Neutrophil (primary cell): ENCODE measurements at regions not wholly inside any gene's neighbourhood (a gene's known extent, or its start where the extent isn't known, plus 50 kb on each side); places are given as distances from the start of the nearest gene placed in this dataset.

ENCODE experiments used
- H3K27ac ChIP-seq: fragments of 200-600 bp; sonication (generic); 2 replicates; pipeline ENCODE4 v1.5.1; 2016; ENCODE audit warnings: mild to moderate bottlenecking, moderate library complexity
- H3K27me3 ChIP-seq: fragments of 200-600 bp; sonication (generic); 2 replicates; pipeline ENCODE4 v1.6.0; 2016; ENCODE audit warnings: mild to moderate bottlenecking
- H3K36me3 ChIP-seq: fragments of 200-600 bp; sonication (generic); 2 replicates; pipeline ENCODE4 v1.5.1; 2017
- H3K4me1 ChIP-seq, 2 experiments: fragments of 200-600 bp in 1 of 2; sonication (generic) in 1 of 2; 1 replicate in 1 of 2; 2 replicates in 1 of 2; pipeline versions ENCODE4 v1.5.1 to v1.6.1; 2013 to 2016; ENCODE audit warnings: low read depth in 1 of 2, low read length in 1 of 2, mild to moderate bottlenecking in 1 of 2, moderate library complexity in 1 of 2; ENCODE audit not compliant: control insufficient read depth in 1 of 2, insufficient read depth in 1 of 2
- H3K4me3 ChIP-seq, 2 experiments: fragments of 200-600 bp in 1 of 2; sonication (generic) in 1 of 2; 1 replicate in 1 of 2; 2 replicates in 1 of 2; pipeline ENCODE4 v1.5.1; 2013 to 2016; ENCODE audit warnings: low read depth in 1 of 2, low read length in 1 of 2, mild to moderate bottlenecking in 1 of 2, moderate library complexity in 1 of 2
- H3K9me3 ChIP-seq: fragments of 200-600 bp; sonication (generic); 2 replicates; pipeline ENCODE4 v1.5.1; 2016
- TF ChIP-seq, protein P1 (sequence below): fragments of 200-600 bp; sonication (generic); IDR thresholded peaks from 2 replicates; pipeline ENCODE4 v1.5.1; 2016; ENCODE audit warnings: antibody characterized with exemption

- Histone ChIP-seq H3K36me3 (no peaks in the 10 kb centered on the region), H3K27ac (no peak overlapping the region), H3K4me1 (no peaks in the 10 kb centered on the region), H3K27me3 (no peaks in the 10 kb centered on the region), H3K9me3 (no peaks in the 10 kb centered on the region), H3K4me3 (no peak overlapping the region)
- TF ChIP-seq, protein P1, sequence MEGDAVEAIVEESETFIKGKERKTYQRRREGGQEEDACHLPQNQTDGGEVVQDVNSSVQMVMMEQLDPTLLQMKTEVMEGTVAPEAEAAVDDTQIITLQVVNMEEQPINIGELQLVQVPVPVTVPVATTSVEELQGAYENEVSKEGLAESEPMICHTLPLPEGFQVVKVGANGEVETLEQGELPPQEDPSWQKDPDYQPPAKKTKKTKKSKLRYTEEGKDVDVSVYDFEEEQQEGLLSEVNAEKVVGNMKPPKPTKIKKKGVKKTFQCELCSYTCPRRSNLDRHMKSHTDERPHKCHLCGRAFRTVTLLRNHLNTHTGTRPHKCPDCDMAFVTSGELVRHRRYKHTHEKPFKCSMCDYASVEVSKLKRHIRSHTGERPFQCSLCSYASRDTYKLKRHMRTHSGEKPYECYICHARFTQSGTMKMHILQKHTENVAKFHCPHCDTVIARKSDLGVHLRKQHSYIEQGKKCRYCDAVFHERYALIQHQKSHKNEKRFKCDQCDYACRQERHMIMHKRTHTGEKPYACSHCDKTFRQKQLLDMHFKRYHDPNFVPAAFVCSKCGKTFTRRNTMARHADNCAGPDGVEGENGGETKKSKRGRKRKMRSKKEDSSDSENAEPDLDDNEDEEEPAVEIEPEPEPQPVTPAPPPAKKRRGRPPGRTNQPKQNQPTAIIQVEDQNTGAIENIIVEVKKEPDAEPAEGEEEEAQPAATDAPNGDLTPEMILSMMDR: no peak
Measured at GRCh38 chr6:9810286-9810685, 604.6 kb downstream of the TFAP2A start.

- TF ChIP-seq, protein P1: no peak
Measured at GRCh38 chr6:9806195-9806594, 608.7 kb downstream of the TFAP2A start.

DNA sequence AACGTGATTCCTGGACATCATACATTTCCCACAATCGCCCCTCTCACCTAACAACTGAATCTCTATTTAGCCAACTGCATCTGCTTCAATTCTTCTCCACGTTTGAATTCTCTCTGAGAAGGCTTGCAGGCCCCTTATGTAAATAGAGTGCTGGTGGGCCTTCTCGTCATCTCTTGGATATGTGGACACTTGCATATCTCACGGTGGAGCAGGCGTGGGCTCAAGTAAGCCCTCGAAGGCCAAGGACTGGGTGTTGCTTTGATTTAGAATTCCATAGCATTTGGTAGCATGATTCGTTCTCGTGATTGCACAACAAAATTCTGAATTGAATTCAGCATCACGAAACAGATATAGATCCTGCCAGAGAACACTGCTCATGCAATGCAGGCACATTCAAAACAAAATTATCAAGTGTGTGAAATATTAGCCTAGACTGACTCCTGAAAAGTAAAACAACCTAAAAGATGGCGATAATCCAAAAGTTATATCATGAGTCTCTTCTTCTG lies 613.6 kb downstream of the TFAP2A start:
- H3K27me3 ChIP-seq: no peaks in the 10 kb centered on the region
- no peak overlapping the region for H3K4me3 ChIP-seq
- no peaks in the 10 kb centered on the region for H3K9me3 ChIP-seq
- H3K36me3 ChIP-seq: no peaks in the 10 kb centered on the region
- TF ChIP-seq, protein P1: no peak
- no peaks in the 10 kb centered on the region for H3K4me1 ChIP-seq
- H3K27ac ChIP-seq: no peak overlapping the region

More at GRCh38 chr6:9806195-9806594, 608.7 kb downstream of the TFAP2A start:
- H3K4me3 ChIP-seq: no peak overlapping the region
- H3K27ac ChIP-seq: no peak overlapping the region
- H3K27me3 ChIP-seq: no peaks in the 10 kb centered on the region
- H3K9me3 ChIP-seq: no peaks in the 10 kb centered on the region
- H3K36me3 ChIP-seq: no peaks in the 10 kb centered on the region
- H3K4me1 ChIP-seq: no peaks in the 10 kb centered on the region

DNA sequence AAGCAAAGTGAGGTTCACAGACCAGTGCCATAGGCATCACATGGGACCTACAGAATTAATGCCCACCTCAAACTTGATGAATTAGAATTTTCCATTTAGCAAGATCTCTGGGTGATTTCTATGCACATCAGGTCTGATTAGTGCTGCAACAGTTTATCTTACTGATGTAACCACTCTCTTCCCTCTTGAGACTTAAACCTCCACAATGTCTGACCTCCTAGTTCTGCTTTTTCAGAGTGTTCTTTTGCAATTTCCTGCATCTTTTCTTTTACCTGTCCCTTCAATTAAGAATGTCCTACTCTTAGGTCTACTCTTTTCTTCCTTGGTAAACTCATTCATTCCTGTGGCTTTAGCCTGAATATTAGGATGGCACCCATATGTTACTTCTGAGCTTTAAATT lies 615.3 kb downstream of the TFAP2A start:
- Histone ChIP-seq H3K9me3 (no peaks in the 10 kb centered on the region), H3K27me3 (no peaks in the 10 kb centered on the region), H3K4me1 (no peaks in the 10 kb centered on the region), H3K27ac (no peak overlapping the region), H3K4me3 (no peak overlapping the region), H3K36me3 (no peaks in the 10 kb centered on the region)
- TF ChIP-seq, protein P1: no peak

GRCh38 chr6:9796827-9797226 lies 618.0 kb downstream of the TFAP2A start:
- no peaks in the 10 kb centered on the region for H3K4me1 ChIP-seq
- H3K4me3 ChIP-seq: no peak overlapping the region
- H3K9me3 ChIP-seq: no peaks in the 10 kb centered on the region
- TF ChIP-seq, protein P1: no peak
- no peak overlapping the region for H3K27ac ChIP-seq
- H3K36me3 ChIP-seq: no peaks in the 10 kb centered on the region
- H3K27me3 ChIP-seq: no peaks in the 10 kb centered on the region

- no peaks in the 10 kb centered on the region for H3K9me3 ChIP-seq
- H3K4me3 ChIP-seq: no peak overlapping the region
- no peaks in the 10 kb centered on the region for H3K27me3 ChIP-seq
- TF ChIP-seq, protein P1: no peak
- H3K27ac ChIP-seq: no peak overlapping the region
- H3K36me3 ChIP-seq: no peaks in the 10 kb centered on the region
- no peaks in the 10 kb centered on the region for H3K4me1 ChIP-seq
Measured at GRCh38 chr6:9795880-9796279, 619.0 kb downstream of the TFAP2A start.
